OCI-LY3 (cell line): ENCODE measurements at regions not wholly inside any gene's neighbourhood (a gene's known extent, or its start where the extent isn't known, plus 50 kb on each side); places are given as distances from the start of the nearest gene placed in this dataset.

ENCODE experiments used
- H2AFZ ChIP-seq: fragments of 200-600, 300-600 bp; shearing (Covaris generic); 2 replicates; pipeline ENCODE4 v1.6.0; 2014; ENCODE audit warnings: antibody characterized with exemption, low read depth, low read length
- H3K27ac ChIP-seq: fragments of 200-600, 300-600 bp; sonication (generic); 2 replicates; pipeline ENCODE4 v1.5.1; 2014; ENCODE audit warnings: mild to moderate bottlenecking, low read length, moderate library complexity, mixed read lengths
- H3K27me3 ChIP-seq: fragments of 200-600, 300-600 bp; sonication (generic); 2 replicates; pipeline ENCODE4 v1.6.1; 2014; ENCODE audit warnings: low read depth, low read length, mixed read lengths
- H3K36me3 ChIP-seq: fragments of 200-600, 300-600 bp; sonication (generic); replicated peaks from 2 replicates; pipeline ENCODE3; 2014; ENCODE audit warnings: low read depth, low read length, mixed read lengths
- H3K4me1 ChIP-seq: fragments of 300-600, 200-600 bp; sonication (generic); 2 replicates; pipeline ENCODE4 v1.6.1; 2014; ENCODE audit warnings: low read length, mixed read lengths
- H3K4me2 ChIP-seq: fragments of 200-600, 300-600 bp; sonication (generic); 2 replicates; pipeline ENCODE4 v1.6.1; 2014; ENCODE audit warnings: low read length, mixed read lengths
- H3K4me3 ChIP-seq: fragments of 300-600, 200-600 bp; sonication (generic); 2 replicates; pipeline ENCODE4 v1.5.1; 2014; ENCODE audit warnings: antibody characterized with exemption, mild to moderate bottlenecking, low read length, moderate library complexity
- H3K79me2 ChIP-seq: fragments of 300-600, 200-600 bp; shearing (Covaris generic); 2 replicates; pipeline ENCODE4 v1.6.1; 2014; ENCODE audit warnings: mild to moderate bottlenecking, low read length, mixed read lengths
- H3K9ac ChIP-seq: fragments of 300-600, 200-600 bp; shearing (Covaris generic); 2 replicates; pipeline ENCODE4 v1.6.0; 2014; ENCODE audit warnings: mild to moderate bottlenecking, low read length, moderate library complexity
- H3K9me3 ChIP-seq: fragments of 200-600, 300-600 bp; shearing (Covaris generic); 2 replicates; pipeline ENCODE4 v1.6.1; 2014; ENCODE audit warnings: low read length, mixed read lengths; ENCODE audit not compliant: insufficient read depth
- H4K20me1 ChIP-seq: fragments of 200-600, 300-600 bp; sonication (generic); 2 replicates; pipeline ENCODE4 v1.6.1; 2016; ENCODE audit warnings: low read length, mixed read lengths; ENCODE audit not compliant: insufficient read depth
- EZH2phosphoT487 ChIP-seq: fragments of 200-600 bp; shearing (Covaris generic); IDR thresholded peaks from 2 replicates; pipeline ENCODE4 v1.6.1; 2018; ENCODE audit warnings: antibody characterized with exemption, mixed run types, low read depth
- TF ChIP-seq, protein P1 (sequence below): fragments of 200-600, 300-600 bp; sonication (generic); IDR thresholded peaks from 2 replicates; pipeline ENCODE4 v1.5.1; 2014; ENCODE audit warnings: antibody characterized with exemption, low read length, low read depth

DNA sequence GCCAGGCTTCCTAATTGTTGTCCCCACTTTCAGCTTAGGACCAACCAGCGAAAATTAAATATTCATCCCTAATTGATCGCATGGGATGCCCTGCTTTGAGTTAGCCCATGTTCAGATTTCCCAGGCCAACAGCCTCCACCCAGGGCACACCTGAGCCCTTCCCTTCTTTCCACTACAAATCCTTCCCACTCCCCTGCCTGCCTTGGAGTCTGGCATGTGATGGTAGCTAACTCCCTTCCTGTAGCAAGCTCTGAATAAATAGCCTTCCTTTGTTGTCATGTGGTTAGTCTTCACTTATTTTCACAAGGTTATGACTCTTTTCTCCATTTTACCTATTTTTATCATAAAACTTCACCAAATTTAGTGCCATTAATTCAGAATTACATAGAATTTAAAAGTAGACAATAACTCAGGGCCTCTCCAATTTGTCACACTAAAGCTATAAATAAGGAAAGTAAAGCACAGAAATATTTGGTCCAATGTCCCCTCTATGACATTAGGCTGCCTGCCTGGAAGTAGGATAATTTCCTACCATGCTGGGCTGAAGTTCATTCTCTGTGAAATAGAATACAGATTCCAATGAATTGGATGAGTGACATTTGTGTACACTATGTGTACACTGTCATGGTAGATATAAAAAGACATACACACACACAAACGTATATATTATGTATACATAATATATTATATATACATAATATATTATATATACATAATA, 166.4 kb upstream of the CPEB2 start:
- Histone ChIP-seq H2AFZ (no peak overlapping the region), H3K4me1 (peaks cover 3% of the 10 kb centered on the region; the same call in 1 of the 2 replicates), H4K20me1 (no peaks in the 10 kb centered on the region), H3K4me3 (no peak overlapping the region), H3K27me3 (no peaks in the 10 kb centered on the region), H3K9me3 (no peaks in the 10 kb centered on the region), H3K36me3 (no peaks in the 10 kb centered on the region), H3K27ac (no peak overlapping the region), H3K9ac (no peak overlapping the region), H3K4me2 (no peak overlapping the region), H3K79me2 (no peaks in the 10 kb centered on the region)
- no peak for TF ChIP-seq EZH2phosphoT487
- TF ChIP-seq, protein P1, sequence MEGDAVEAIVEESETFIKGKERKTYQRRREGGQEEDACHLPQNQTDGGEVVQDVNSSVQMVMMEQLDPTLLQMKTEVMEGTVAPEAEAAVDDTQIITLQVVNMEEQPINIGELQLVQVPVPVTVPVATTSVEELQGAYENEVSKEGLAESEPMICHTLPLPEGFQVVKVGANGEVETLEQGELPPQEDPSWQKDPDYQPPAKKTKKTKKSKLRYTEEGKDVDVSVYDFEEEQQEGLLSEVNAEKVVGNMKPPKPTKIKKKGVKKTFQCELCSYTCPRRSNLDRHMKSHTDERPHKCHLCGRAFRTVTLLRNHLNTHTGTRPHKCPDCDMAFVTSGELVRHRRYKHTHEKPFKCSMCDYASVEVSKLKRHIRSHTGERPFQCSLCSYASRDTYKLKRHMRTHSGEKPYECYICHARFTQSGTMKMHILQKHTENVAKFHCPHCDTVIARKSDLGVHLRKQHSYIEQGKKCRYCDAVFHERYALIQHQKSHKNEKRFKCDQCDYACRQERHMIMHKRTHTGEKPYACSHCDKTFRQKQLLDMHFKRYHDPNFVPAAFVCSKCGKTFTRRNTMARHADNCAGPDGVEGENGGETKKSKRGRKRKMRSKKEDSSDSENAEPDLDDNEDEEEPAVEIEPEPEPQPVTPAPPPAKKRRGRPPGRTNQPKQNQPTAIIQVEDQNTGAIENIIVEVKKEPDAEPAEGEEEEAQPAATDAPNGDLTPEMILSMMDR, result no peak

- Histone ChIP-seq H3K4me2 (no peak overlapping the region), H3K9ac (no peak overlapping the region), H3K27me3 (no peaks in the 10 kb centered on the region), H3K4me3 (no peak overlapping the region), H3K9me3 (no peaks in the 10 kb centered on the region), H3K79me2 (no peaks in the 10 kb centered on the region), H2AFZ (no peak overlapping the region), H3K36me3 (no peaks in the 10 kb centered on the region), H3K27ac (no peak overlapping the region), H3K4me1 (peaks cover 3% of the 10 kb centered on the region; the same call in 1 of the 2 replicates), H4K20me1 (no peaks in the 10 kb centered on the region)
- TF ChIP-seq, protein P1, result peak; percentile 25
- no peak for TF ChIP-seq EZH2phosphoT487
These were observed 164.4 kb upstream of the CPEB2 start for GRCh38 chr4:14837860-14838259.

DNA sequence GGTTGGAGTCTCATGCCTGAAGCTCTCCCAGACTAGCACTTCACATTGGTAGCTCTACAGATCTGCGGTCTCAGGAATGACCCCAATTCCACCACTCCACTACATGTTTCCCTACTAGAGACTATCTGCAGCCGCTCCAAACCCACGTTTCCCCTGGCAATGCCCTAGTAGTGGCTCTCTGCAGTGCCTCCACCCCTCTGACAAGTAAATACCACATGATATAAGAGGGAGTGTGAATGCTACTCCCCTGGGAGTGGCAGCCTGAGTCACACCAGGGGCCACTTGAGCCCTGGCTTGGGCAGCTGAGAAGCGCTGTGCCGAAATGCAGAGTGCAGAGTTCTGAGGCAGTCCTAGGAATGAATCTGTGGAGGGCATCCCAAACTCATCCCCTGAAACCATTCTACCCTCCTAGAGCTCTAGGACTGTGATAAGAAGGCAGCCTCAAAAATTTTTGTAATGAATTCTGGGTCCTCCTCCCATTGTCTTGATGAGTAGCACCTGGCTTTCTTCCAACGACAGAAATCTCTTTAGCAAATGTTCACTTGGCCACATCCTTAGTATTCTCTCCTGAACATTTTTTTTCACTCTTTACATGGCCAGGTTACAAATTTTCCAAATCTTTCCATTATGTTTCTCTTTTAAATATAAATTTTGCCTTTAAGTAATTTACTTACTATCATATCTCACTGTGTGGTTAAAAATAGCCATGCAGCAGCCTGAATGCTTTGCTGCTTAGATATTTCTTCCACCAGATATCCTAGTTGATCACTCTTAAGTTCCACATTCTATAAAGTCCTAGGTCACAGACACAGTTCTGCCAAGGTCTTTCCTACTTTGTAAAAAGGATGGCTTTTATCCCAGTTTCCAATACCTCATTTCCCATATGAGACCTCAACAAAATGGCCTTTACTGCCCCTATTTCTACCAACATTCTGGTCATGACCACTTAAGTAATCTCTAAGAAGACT, 160.2 kb upstream of the CPEB2 start:
- Histone ChIP-seq H3K27me3 (no peaks in the 10 kb centered on the region), H3K27ac (no peak overlapping the region), H3K4me1 (peaks cover 3% of the 10 kb centered on the region; the same call in 1 of the 2 replicates), H3K9me3 (no peaks in the 10 kb centered on the region), H3K4me2 (no peak overlapping the region), H3K79me2 (no peaks in the 10 kb centered on the region), H2AFZ (no peak overlapping the region), H4K20me1 (no peaks in the 10 kb centered on the region), H3K9ac (no peak overlapping the region), H3K4me3 (no peak overlapping the region), H3K36me3 (no peaks in the 10 kb centered on the region)
- TF ChIP-seq EZH2phosphoT487, result no peak
- TF ChIP-seq, protein P1, result no peak

GRCh38 chr4:14842964-14843630, 159.2 kb upstream of the CPEB2 start:
- Histone ChIP-seq H4K20me1 (no peaks in the 10 kb centered on the region), H3K4me3 (no peak overlapping the region), H3K27me3 (no peaks in the 10 kb centered on the region), H3K79me2 (no peaks in the 10 kb centered on the region), H3K36me3 (no peaks in the 10 kb centered on the region), H2AFZ (no peak overlapping the region), H3K27ac (no peak overlapping the region), H3K4me1 (peaks cover 9% of the 10 kb centered on the region), H3K4me2 (no peak overlapping the region), H3K9ac (no peak overlapping the region), H3K9me3 (no peaks in the 10 kb centered on the region)
- TF ChIP-seq EZH2phosphoT487, result no peak
- TF ChIP-seq, protein P1, result no peak
